Neural progenitor cell (in vitro differentiated cells): ENCODE measurements at regions not wholly inside any gene's neighbourhood (a gene's known extent, or its start where the extent isn't known, plus 50 kb on each side); places are given as distances from the start of the nearest gene placed in this dataset.

ENCODE experiments used
- DNase-seq: peaks from one replicate; pipeline ENCODE4 v3.0.0-alpha.2; 2016; ENCODE audit warnings: low spot score
- H2AFZ ChIP-seq: fragments of 200-600 bp; sonication (generic); replicated peaks from 2 replicates; pipeline ENCODE4 v1.6.1; 2016; ENCODE audit warnings: antibody characterized with exemption
- H3F3A ChIP-seq: fragments of 200-600 bp; sonication (generic); 2 replicates; pipeline ENCODE4 v1.6.1; 2016; ENCODE audit warnings: antibody characterized with exemption, low read depth
- H3K27ac ChIP-seq: fragments of 200-600 bp; sonication (generic); 2 replicates; pipeline ENCODE4 v1.5.1; 2016; ENCODE audit warnings: mild to moderate bottlenecking
- H3K27me3 ChIP-seq: fragments of 200-600 bp; sonication (generic); 2 replicates; pipeline ENCODE4 v1.6.1; 2016; ENCODE audit warnings: mild to moderate bottlenecking, moderate library complexity
- H3K36me3 ChIP-seq: fragments of 200-600 bp; sonication (generic); 2 replicates; pipeline ENCODE4 v1.5.1; 2016
- H3K4me1 ChIP-seq: fragments of 200-600 bp; sonication (generic); 2 replicates; pipeline ENCODE4 v1.6.1; 2016; ENCODE audit warnings: mixed run types
- H3K4me2 ChIP-seq: fragments of 200-600 bp; sonication (generic); 2 replicates; pipeline ENCODE4 v1.6.1; 2016
- H3K4me3 ChIP-seq: fragments of 200-600 bp; sonication (generic); 2 replicates; pipeline ENCODE4 v1.5.1; 2016
- H3K79me2 ChIP-seq: fragments of 200-600 bp; sonication (generic); 2 replicates; pipeline ENCODE4 v1.6.1; 2016; ENCODE audit warnings: low read depth
- H3K9ac ChIP-seq: fragments of 200-600 bp; sonication (generic); 2 replicates; pipeline ENCODE4 v1.6.1; 2016
- H3K9me3 ChIP-seq: fragments of 200-600 bp; sonication (generic); 2 replicates; pipeline ENCODE4 v1.5.1; 2016; ENCODE audit warnings: low read depth
- H4K20me1 ChIP-seq: fragments of 200-600 bp; sonication (generic); 2 replicates; pipeline ENCODE4 v1.6.1; 2016; ENCODE audit warnings: low read depth
- H3K27ac Mint-ChIP-seq: 3 replicates; pipeline ENCODE4 v1.8.0; 2021; ENCODE audit warnings: mixed read lengths
- H3K27me3 Mint-ChIP-seq: 2 replicates; pipeline ENCODE4 v1.8.0; 2022; ENCODE audit warnings: low read depth, mild to moderate bottlenecking, inconsistent platforms, moderate library complexity, mixed read lengths; ENCODE audit not compliant: insufficient read depth
- H3K36me3 Mint-ChIP-seq: 3 replicates; pipeline ENCODE4 v1.8.0; 2021; ENCODE audit warnings: mixed read lengths
- H3K4me1 Mint-ChIP-seq: 3 replicates; pipeline ENCODE4 v1.8.0; 2021; ENCODE audit warnings: mixed read lengths
- H3K4me3 Mint-ChIP-seq: 3 replicates; pipeline ENCODE4 v1.8.0; 2021; ENCODE audit warnings: mild to moderate bottlenecking, moderate library complexity, mixed read lengths
- H3K9me3 Mint-ChIP-seq: 3 replicates; pipeline ENCODE4 v1.8.0; 2020; ENCODE audit warnings: mixed read lengths
- EZH2 ChIP-seq: fragments of 200-600 bp; sonication (generic); IDR thresholded peaks from 2 replicates; pipeline ENCODE4 v1.6.1; 2017; ENCODE audit warnings: antibody characterized with exemption, mild to moderate bottlenecking, moderate library complexity
- EZH2phosphoT487 ChIP-seq: fragments of 200-600 bp; sonication (generic); IDR thresholded peaks from 2 replicates; pipeline ENCODE4 v1.6.1; 2017; ENCODE audit warnings: antibody characterized with exemption
- TF ChIP-seq, protein P1 (sequence below): fragments of 200-600 bp; sonication (generic); IDR thresholded peaks from 2 replicates; pipeline ENCODE4 v1.5.1; 2017; ENCODE audit warnings: antibody characterized with exemption, mild to moderate bottlenecking

DNA sequence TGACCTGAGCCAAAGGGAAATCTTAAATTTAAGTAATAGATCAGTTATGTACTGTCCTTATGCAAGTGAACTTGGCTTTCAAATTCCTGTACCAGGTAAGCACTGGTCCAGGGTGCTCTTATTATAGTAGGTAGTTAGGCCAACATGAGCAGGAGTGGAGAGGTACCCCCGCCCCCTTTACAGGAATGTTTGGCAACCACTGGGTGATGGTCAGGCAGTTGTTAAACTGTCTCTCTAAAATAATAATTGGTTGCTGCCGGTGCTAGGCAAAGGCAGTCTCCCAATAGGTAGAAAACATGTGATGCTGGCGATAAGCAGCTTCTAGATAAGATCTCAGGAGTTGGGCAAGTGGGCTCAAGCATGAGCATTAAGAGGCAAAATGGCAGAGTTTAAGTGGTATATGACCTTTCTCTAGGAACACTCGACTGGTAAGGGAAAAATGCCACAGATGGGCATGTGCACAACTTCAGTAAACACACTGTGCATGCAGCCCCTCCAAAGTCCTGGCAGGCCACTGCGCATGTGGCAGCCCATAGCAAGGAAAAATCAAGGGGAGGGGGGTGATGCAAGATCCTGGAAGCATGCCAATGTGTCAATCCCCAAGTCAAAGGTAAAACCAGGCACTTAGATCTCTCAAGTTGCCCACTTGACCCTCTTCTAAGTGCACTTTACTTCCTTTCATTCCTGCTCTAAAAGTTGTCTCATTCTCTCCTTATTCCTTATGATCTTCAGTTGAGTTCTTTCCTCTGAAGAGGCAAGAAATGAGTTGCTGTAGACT, 1239.7 kb downstream of the C4orf33 start:
- Mint-ChIP-seq H3K36me3 (no peaks in the 10 kb centered on the region), H3K4me3 (no peak overlapping the region), H3K27ac (no peak overlapping the region), H3K4me1 (peaks cover 3% of the 10 kb centered on the region), H3K9me3 (peaks cover 2% of the 10 kb centered on the region), H3K27me3 (peaks cover 2% of the 10 kb centered on the region)
- no peaks in the 10 kb centered on the region for H3K27me3 ChIP-seq
- TF ChIP-seq EZH2phosphoT487 (no peak), EZH2 (no peak)
- TF ChIP-seq, protein P1, sequence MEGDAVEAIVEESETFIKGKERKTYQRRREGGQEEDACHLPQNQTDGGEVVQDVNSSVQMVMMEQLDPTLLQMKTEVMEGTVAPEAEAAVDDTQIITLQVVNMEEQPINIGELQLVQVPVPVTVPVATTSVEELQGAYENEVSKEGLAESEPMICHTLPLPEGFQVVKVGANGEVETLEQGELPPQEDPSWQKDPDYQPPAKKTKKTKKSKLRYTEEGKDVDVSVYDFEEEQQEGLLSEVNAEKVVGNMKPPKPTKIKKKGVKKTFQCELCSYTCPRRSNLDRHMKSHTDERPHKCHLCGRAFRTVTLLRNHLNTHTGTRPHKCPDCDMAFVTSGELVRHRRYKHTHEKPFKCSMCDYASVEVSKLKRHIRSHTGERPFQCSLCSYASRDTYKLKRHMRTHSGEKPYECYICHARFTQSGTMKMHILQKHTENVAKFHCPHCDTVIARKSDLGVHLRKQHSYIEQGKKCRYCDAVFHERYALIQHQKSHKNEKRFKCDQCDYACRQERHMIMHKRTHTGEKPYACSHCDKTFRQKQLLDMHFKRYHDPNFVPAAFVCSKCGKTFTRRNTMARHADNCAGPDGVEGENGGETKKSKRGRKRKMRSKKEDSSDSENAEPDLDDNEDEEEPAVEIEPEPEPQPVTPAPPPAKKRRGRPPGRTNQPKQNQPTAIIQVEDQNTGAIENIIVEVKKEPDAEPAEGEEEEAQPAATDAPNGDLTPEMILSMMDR: no peak
- H3K4me3 ChIP-seq: no peak overlapping the region
- no peaks in the 10 kb centered on the region for H3K9me3 ChIP-seq
- no peak overlapping the region for H3K27ac ChIP-seq
- H3K79me2 ChIP-seq: no peaks in the 10 kb centered on the region
- no peak overlapping the region for H2AFZ ChIP-seq
- H3F3A ChIP-seq: no peaks in the 10 kb centered on the region
- no peak overlapping the region for H3K9ac ChIP-seq
- no peaks in the 10 kb centered on the region for H3K36me3 ChIP-seq
- no peak for DNase-seq
- no peaks in the 10 kb centered on the region for H3K4me1 ChIP-seq
- H4K20me1 ChIP-seq: no peaks in the 10 kb centered on the region
- no peak overlapping the region for H3K4me2 ChIP-seq

DNA sequence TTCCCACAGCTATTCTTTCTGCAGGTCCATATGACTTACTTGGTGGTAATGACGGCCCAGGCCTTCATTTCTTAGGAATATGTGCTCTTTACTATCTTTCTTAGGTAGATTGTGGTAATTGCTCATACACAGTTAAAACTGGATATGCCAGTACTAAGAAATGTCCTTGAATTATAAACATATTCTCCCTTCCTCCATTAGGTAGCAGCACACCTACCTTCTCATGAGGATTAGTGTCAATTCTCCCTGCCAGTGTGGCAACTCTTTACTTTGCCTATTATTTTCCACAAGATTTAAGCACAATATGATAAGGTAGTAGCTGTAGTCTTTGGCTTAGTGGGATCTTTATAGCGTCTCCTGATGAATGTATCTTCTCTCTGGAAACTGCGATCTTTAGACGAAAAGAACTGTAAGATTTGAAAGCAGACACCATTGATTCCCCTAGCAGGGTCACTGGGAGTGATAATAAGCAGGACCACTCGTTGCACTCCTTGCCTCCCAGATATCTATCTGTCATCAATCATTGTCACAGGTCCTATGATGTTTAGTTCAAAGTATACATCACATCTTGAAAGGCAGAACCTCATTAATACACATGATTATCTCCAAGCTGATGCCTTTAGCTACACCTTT, 1240.7 kb downstream of the C4orf33 start:
- Histone ChIP-seq H3K9me3 (no peaks in the 10 kb centered on the region), H3K36me3 (no peaks in the 10 kb centered on the region), H3K4me3 (no peak overlapping the region), H3F3A (no peaks in the 10 kb centered on the region), H3K27ac (no peak overlapping the region), H3K9ac (no peak overlapping the region), H4K20me1 (no peaks in the 10 kb centered on the region), H3K4me1 (no peaks in the 10 kb centered on the region), H3K27me3 (no peaks in the 10 kb centered on the region), H3K79me2 (no peaks in the 10 kb centered on the region), H3K4me2 (no peak overlapping the region), H2AFZ (no peak overlapping the region)
- DNase-seq: peak; percentile 23
- no peak overlapping the region for H3K4me3 Mint-ChIP-seq
- H3K4me1 Mint-ChIP-seq: peaks cover 3% of the 10 kb centered on the region
- TF ChIP-seq, protein P1: peak; percentile 54
- no peak for TF ChIP-seq EZH2
- no peak for TF ChIP-seq EZH2phosphoT487
- no peak overlapping the region for H3K27ac Mint-ChIP-seq
- no peaks in the 10 kb centered on the region for H3K36me3 Mint-ChIP-seq
- peaks cover 2% of the 10 kb centered on the region for H3K27me3 Mint-ChIP-seq
- peaks cover 2% of the 10 kb centered on the region for H3K9me3 Mint-ChIP-seq

DNA sequence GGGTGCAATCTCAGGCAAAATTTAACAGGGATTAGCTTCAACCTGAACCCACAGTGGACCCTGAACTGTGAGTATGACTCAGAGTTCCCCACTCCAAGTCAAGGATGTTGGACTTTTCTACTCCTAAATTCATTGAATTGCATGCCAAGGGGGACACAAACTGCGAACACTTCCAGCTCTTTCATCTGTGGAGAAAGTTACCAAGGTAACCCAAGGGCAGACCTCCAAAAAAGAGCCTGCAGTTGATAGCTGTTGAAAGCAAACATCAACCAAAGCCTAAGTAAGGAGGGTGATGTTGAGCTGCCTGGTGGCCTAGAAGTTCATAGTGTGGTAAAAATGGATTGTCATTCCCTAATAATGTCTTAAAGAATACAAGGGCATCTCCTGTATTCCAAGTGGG, 1242.9 kb downstream of the C4orf33 start:
- Histone ChIP-seq H3K9ac (no peak overlapping the region), H3K36me3 (no peaks in the 10 kb centered on the region), H3K4me2 (no peak overlapping the region), H3K79me2 (no peaks in the 10 kb centered on the region), H3K27ac (no peak overlapping the region), H3K9me3 (no peaks in the 10 kb centered on the region), H3K4me1 (no peaks in the 10 kb centered on the region), H3K27me3 (no peaks in the 10 kb centered on the region), H2AFZ (peak overlapping the region; percentile 26), H4K20me1 (no peaks in the 10 kb centered on the region), H3K4me3 (no peak overlapping the region), H3F3A (no peaks in the 10 kb centered on the region)
- Mint-ChIP-seq H3K9me3 (peaks cover 2% of the 10 kb centered on the region), H3K27ac (no peak overlapping the region), H3K4me3 (no peak overlapping the region), H3K36me3 (no peaks in the 10 kb centered on the region), H3K27me3 (no peaks in the 10 kb centered on the region), H3K4me1 (no peaks in the 10 kb centered on the region)
- TF ChIP-seq, protein P1: no peak
- TF ChIP-seq EZH2phosphoT487 (no peak), EZH2 (no peak)
- no peak for DNase-seq
